HG03175 (cell line): ENCODE measurements at regions not wholly inside any gene's neighbourhood (a gene's known extent, or its start where the extent isn't known, plus 50 kb on each side); places are given as distances from the start of the nearest gene placed in this dataset.

Source experiments
- ATAC-seq: cut with Tn5 transposase; IDR thresholded peaks from one replicate; pipeline ENCODE4 v1.9.1; 2021; ENCODE audit warnings: mild to moderate bottlenecking, moderate library complexity; ENCODE audit not compliant: unreplicated experiment

DNA sequence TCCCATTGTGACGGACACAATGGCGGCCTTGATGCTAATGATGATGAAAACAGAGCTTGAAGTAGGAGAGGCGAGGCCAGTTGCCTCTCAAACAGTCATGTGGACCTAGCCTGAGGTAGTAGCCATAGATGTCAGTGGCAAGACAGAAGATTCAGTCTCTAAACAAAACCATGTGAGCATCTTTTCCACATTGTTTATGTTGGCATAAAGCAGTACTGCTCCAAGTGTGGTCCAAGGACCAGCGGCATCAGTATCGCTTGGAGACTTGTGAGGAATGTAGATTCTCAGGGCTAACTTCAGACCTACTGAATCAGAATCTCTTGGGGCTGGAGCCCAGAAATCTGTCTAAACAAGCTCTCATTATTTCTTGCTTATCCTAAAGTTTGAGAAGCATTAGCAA, 312.8 kb upstream of the JAG1 start:
- ATAC-seq, result no peak

DNA sequence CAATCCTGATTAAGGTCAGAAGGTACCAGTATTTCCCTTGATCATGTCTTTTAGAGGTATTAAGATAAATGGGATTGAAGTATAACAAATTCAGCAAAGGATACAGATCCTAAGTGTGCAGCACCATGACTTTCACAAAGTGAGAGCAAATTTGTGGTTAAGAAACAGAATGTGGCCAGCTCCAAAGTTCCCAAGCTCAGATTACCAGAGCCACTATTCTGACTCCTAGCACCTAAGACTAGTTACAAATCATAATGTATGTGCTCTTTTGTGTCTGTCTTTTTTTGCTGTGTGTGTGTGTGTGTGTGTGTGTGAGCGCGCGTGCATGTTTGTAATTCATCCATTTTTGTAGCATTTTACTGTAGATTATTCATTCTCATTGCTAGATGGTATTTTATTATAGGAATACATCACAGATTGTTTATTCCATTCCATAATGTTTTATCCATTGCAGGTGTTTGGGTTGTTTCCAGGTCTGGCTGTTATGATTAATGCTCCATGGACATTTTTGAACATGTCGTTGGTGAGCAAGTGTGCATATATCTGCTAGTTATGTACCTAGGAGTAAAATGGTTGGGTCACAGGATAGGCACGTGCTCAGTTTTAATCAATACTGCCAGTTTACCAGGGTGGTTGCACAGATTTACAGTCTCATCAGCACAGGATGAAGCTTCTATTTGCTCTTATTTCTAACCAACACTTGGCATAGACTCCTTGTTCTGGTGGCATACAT, 314.0 kb upstream of the JAG1 start:
- no peak for ATAC-seq

DNA sequence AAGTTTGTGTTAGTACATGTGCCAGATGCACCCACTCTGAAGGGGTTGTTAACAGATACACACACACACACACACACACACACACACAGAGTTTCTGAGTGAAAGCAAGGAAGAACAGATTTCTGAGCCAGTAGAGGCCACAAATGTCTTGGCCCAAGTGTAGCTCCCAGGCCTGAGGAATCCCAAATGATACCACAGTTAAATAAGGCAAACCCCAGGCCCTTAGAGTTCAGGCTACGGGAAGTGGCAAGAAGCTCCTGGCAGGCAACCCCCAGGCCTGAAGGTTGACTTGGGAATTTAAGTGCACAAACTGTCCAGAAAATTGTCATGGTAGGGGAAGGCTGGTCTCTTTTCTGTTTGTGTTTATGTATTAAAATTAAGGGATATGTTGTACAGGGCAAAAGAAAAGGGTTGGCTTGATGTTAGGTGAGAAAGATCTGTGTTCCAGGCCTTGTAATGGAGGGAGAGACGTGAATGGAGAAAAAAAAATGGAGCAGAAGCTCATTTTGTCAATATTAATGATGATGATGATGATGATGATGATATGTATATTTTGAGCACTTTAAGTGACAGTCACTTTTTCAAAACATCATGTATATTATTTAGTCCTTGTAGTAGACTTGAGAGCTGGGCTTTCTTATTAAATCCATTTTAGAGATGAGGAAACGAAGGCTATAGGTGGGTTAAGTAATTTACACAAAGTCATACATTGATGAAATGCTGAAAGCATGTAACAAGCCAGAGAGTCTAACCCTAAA, 317.0 kb upstream of the JAG1 start:
- ATAC-seq, result no peak

DNA sequence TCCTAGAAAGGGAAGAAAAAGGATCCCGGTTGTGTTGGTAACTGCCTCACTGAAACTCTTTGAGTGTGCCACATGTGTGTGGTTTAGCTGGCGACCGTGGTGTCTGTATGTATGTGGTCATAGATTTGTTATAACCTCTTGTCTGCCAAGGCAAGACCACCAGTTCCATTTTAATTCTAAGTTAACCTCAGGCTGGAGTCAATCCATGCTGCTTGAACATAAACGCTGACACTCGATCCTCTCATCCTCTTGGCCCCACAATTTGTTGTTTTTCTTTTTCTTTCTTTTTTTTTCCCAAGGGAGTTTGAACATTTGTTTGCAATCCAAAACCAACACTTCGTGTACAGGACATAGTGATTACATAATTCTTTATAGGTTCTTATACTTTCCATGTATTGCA, 318.9 kb upstream of the JAG1 start:
- no peak for ATAC-seq

DNA sequence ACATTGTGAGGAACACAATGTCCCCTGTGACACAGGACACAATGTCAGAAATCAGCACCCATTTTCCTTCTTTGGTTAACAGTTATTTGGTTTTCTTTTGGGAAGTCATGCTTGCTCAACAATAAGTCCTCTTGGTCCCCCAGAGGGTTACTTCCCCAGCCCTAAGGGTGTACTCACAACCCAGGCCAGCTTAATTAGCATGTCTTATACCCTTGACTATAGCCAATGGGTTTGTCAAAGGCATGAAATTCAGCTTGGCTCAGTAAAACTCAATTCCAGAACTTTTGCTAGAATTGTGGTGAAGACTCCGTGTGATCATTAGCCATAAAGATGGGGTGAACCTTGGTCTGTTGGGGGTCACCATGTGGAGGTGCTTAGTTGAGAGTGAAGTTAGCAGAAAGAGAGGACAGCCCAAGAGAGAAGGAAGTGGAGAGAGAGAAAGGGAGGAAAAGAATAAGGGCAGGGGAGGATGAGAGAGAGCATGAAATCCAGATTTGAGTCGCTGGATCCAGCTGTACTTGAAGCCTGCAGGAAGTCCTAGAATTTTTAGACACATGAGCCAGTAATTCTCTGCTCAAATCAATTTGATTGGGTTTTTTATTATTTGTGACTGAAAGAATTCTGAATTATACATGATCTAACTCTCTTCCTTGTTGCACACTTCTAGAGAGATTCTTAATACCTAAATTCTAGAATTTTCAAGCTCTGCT, 321.3 kb upstream of the JAG1 start:
- no peak for ATAC-seq

DNA sequence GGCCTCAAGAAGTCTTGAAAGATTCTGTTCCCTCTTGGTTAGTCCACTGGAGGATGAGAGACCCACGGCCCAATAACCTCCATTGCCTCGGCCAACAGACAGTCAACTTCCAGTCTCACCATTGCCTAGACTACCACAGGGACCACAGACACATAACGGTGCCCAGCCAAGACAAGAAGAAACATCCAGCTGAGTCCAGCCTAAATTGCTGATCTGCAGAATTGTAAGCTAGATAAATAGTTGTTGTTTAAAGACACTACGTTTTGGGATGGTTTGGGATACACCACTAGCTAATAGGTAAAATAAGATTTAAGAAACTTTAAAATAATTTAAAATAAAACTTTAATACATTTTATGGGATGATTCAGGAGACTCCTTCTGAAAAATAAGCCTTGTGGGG, 324.7 kb upstream of the JAG1 start:
- ATAC-seq, result no peak

DNA sequence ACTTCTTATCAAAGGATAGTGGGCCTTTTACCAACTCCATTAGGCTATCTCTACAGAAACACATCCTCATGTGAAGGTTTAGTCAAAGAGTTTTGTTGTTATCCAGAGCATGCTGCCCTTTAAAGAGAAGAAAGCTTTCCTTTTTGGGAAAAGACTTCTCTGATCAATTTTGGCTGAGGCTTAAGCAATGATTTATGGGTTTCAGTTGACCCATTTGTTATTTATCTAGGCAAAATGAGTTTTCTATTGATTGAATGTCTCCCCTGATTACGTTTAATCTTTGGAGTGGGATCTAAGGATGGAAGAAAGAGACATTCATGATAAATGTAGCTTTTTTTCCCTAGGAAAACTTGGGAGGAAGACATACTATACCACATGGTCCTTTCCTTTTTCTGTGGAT, 326.6 kb upstream of the JAG1 start:
- no peak for ATAC-seq

DNA sequence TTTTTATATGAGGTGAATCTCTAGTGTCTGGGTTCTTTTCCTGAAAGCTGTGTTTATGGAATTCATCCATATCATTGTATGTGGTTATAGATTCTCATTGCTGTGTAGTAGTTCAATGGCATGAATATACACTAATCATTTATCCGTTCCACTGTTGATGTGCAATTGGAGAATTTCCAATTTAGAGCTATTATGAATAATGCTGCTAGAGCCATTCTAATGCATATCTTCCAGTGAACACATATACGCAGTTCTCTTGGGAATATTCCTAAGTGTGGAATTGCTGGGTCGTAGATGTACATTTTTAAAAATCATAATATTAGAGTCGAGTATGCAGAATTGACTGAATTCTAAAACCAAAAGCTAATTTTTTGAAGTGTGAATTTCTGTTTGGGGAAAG, 327.5 kb upstream of the JAG1 start:
- ATAC-seq, result no peak

DNA sequence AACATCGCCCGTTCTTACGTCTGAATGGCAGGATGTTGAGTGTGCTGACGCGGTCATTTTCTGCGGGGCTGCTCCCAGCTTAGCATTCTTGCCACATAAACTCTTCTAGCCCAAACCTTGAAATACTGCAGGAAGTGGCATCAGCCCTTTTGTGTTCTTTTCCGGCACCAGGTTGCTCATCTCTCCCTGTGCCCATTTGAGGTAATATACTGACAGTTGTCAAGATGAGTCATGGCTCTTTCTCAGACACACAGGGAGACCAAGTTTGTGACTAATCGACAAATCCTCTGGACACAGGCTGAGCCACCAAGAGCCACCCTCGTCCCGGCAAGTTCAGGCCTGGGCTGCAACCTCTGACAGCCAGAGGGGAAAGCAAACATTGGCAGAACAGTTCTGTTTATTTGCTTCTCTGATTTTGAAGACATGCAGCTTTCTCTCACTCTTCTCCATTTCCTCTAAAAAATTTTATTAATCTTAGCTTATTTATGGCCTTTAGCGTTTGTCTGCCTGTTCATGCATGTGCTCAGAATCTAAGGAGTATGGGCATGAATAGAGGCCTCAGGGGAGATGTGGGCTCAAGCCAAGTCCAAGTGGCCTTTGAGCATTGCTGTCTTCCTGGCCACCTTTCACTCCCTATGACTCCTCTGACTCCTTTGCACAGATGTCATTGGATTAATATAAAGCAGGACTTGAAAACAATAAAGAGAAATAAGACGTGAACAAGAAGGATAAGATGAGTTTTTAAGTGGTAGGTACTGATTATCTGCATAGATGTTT, 328.2 kb upstream of the JAG1 start:
- ATAC-seq, result no peak

DNA sequence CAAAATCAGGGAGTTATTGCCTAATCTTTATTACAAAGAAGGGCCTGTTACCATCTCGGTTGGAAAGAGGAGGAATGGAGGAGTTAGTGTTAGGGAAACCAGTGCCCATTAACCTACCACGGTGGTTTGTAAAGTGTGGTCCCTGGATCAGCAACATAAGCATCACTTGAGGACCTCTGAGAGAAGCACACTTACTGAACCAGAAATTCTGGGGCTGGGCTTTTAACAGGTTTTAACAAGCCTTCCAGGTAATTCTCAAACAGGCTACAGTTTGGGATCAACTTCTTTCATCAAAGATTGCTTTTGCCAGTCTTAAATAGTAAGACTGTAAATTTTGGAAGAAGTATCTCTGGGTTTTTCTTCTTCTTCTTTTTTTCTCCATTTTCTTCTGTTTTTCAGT, 329.5 kb upstream of the JAG1 start:
- ATAC-seq, result no peak

DNA sequence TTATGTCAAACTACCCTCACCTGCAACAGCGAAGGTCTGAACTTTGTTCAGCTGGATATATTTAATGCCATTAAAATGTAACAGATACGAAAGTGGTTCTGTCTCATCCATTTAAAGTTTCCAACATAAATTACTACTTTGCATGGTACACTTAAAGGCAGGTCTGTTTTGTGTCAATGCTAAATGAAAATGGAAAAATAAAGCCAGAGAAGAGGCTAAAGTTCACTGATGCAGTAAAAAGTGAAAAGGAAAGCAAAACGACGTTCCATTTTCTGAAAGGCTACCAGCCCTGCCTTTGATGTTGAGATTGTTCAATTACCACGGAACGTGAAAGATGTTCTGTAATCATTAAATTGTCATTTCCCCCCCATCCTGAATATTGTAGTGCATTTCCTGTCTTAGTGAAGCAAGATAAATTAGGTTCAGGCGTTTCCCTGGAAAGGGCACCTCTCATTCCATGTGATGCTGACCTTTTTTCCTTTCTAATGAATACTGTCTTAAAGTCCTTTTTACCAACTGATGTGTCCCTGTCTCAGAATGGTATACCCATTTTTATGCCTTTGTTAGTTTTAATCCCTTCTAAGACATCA, 334.7 kb upstream of the JAG1 start:
- ATAC-seq, result no peak

DNA sequence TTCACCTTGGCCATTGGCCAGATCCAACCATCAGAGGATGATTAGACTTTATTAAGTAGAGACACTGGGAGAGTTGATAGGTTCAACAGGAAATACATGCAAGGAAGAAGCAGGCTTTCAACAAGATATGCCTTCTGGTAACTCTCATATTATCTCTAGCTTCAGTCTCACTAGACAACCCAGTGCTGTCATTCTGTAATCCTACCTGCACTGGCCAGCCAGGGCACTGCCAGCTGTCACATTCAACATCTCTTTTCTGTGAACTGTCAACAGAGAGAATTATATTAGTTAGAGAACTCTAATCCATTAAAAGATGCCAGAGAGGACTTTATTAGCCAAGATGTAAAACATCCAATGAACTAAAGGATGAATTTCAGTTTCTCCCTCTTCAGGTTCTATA, 337.9 kb upstream of the JAG1 start:
- no peak for ATAC-seq

DNA sequence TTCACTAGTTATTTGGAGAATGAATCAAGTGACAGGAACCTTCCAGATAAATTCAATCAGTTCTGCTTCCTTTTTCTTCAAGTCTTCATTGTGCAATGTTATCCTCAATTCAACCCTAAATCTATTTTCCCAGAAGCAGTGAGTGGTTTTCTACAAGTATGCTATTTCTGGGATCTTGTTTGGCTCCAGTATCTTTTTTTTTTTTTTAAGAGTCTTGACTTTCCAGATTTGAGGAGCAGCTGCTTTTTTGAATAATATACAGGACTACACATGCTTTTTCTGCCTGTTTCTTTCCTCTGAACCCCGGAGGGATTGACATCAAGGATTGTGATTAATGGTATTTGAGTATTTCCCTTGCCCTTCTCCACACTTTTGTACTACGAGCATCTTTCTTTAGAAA, 339.2 kb upstream of the JAG1 start:
- no peak for ATAC-seq

DNA sequence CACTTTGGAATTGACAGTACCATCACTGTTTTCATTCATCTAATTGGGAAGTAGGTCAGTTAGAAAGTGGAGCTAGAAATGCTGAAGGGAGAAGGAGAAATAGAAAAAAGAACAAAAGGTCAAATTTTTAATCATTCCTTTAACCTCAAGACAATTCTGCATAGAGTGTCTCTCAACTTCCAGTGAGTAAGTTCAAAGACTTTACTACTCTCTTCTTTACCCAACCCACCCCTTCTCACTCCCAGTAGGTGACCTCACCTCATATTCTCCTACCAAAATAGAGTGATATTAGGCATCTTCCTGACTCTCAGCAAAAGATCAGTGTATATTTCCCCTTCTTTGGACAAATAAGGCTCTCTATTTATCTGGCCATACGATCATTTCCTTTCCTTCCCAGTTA, 340.0 kb upstream of the JAG1 start:
- ATAC-seq, result no peak

DNA sequence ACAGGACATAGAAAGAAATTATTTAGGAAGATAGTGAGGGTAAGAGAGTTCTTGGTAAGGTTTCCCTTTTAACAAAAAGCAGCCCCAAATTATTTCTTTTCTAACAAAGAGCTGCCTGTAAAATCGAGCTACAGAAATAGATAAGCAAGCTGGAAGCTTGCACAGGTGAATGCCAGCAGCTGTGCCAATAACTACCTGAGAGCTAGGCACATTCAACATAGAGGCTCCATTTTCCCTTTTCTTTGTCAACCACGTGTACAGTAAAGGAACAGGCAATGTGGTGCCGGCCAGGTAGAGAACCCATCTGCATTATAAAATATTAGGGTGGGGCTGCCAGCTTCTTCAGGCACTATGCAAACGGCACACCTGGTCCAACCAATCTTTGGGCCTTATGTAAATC, 341.6 kb upstream of the JAG1 start:
- no peak for ATAC-seq

DNA sequence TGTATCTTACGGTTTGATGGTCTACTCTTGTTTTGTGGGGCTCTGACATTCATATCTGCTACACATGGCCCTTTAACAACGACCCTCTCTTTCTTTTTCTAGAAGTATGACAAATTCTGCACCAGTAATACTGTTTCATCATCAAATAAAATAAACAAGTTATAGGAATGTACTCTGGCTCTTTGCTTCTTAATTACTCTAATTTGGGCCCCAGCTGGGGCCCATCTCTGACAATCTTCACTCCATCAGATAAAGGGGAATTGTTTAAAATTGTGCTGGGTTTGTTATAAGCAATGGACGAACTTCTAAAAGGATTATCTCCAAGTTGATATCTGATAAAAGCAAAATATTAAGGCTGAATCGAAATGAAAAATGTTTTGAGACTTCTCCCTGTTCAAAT, 343.6 kb upstream of the JAG1 start:
- no peak for ATAC-seq

DNA sequence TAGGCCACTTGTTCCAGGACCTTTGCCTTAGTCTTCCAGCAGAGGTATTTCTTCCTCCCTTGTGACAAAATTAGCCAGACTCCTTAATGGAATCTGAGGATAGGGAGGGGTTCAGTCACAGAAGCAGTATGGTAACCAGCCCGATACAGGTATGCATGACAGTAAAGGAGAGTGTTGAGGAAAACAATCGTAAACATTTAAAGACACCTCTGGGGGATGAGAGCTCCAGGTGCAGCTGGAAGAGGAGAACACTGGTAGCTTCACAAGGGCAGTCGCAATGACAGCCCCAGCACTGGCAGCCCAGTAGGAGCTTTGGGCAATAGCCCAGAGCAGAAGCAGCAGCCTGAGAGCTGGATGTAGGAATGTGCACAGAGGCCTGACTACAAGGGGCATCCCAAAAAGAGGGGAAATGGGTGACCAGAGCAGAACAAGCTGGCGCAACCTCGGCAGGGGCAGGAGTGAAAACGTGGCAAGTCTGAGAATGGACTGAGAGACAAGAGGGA, 344.9 kb upstream of the JAG1 start:
- ATAC-seq, result no peak

DNA sequence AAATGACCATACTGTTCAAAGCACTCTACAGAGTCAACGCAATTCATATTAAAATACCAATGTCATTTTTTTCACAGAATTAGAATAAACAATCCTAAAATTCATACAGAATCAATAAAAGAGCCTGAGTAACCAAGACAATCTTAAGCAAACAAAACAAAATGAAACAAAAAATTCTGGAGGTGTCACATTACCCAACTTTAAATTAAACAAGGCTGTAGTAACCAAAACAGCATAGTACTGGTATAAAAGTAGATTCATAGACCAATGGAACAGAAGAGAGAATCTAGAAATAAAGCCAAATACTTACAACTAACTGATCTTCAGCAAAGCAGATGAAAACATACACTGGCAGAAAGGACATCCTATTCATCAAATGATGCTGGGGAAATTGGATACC, 346.9 kb upstream of the JAG1 start:
- no peak for ATAC-seq

DNA sequence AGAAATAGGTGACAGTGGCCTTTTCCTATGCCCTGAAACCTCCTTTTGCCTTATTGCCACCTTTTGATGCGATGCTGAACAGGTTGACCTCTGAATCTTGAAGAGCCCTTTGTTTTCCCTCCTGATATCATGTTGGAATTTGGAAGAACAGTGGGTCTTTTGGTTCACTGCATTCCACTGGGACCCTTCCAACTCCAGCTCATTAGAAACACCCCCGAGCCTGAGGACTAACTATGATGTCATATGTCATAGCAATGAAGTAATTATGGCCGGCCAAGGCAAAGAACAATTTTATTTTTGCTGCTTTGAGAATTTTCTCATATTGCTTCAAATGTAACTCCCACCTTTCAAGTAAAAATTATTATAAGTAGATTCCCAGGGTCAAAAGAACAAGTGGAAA, 353.4 kb upstream of the JAG1 start:
- no peak for ATAC-seq

DNA sequence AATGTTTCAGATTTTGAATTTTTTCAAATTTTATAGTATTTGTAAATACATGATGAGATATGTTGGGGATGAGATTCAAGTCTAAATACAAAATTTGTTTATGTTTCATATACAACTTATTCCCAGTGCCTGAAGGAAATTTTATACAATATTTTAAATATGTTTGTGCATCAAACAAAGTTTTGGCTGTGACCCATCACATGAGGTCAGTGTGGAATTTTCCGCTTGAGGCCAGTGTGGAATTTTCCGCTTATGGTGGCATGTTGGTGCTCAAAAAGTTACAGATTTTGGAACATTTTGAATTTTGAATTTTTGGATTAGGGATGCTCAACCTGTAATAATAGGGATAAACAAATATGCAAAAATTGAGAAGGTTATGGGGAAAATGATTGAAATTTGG, 356.6 kb upstream of the JAG1 start:
- no peak for ATAC-seq

DNA sequence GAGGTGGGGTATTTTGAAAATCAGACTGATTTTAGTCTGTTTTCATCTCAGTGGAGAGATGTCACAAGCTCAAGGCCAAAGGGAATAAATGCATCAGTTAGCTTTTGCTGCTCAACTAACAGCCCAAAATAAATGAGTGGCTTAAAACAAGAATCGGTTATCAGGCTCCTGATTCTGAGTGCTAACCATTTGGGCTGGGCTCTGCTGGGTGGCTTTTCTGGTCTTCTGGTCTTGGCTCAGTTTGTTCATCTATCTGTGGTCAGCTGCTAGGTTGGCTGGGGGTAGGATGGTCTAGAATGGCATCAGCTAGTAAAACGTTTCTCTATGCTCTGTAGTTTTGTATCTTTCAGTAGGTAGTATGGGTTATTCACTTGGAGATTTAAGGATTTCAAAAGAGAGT, 357.5 kb upstream of the JAG1 start:
- ATAC-seq, result no peak
